WTC11 (cell line): ENCODE measurements at regions not wholly inside any gene's neighbourhood (a gene's known extent, or its start where the extent isn't known, plus 50 kb on each side); places are given as distances from the start of the nearest gene placed in this dataset.

Experiments
- ATAC-seq: fragments of 200-7000 bp; cut with Tn5 transposase; 2 replicates; pipeline ENCODE4 v1.10.0; 2021; ENCODE audit warnings: mild to moderate bottlenecking, moderate library complexity
- CTCF ChIA-PET: fragments of 300-600 bp; sonication (Branson Sonifier 250); formaldehyde crosslinking; loops from one replicate; lab custom pipeline; 2021; ENCODE audit warnings: antibody characterized with exemption; lab: Charles Lee
- POLR2A ChIA-PET: fragments of 350-600 bp; sonication (Branson Sonifier 250); formaldehyde crosslinking; loops from one replicate; lab custom pipeline; 2021; ENCODE audit warnings: antibody characterized with exemption; lab: Charles Lee
- DNase-seq: peaks from one replicate; pipeline ENCODE4 v3.0.0; 2021; ENCODE audit warnings: low spot score
- H3K27ac Mint-ChIP-seq: 2 replicates; pipeline ENCODE4 v1.8.0; 2021; ENCODE audit warnings: mixed read lengths
- H3K27me3 Mint-ChIP-seq: 2 replicates; pipeline ENCODE4 v1.8.0; 2021; ENCODE audit warnings: low read depth, mild to moderate bottlenecking, moderate library complexity, mixed read lengths
- H3K36me3 Mint-ChIP-seq: 2 replicates; pipeline ENCODE4 v1.8.0; 2021; ENCODE audit warnings: mixed read lengths
- H3K4me1 Mint-ChIP-seq: 2 replicates; pipeline ENCODE4 v1.8.0; 2022; ENCODE audit warnings: mixed read lengths
- H3K4me3 Mint-ChIP-seq: 2 replicates; pipeline ENCODE4 v1.8.0; 2021; ENCODE audit warnings: mild to moderate bottlenecking, moderate library complexity, mixed read lengths
- H3K9me3 Mint-ChIP-seq: 2 replicates; pipeline ENCODE4 v1.8.0; 2021; ENCODE audit warnings: mixed read lengths
- CREM ChIP-seq: sonication (generic); formaldehyde crosslinking; IDR thresholded peaks from 2 replicates; pipeline ENCODE4 v1.8.1; 2022; ENCODE audit warnings: mild to moderate bottlenecking, missing genetic modification reagents, moderate library complexity
- KAT7 ChIP-seq: sonication (generic); formaldehyde crosslinking; IDR thresholded peaks from 2 replicates; pipeline ENCODE4 v1.8.1; 2023; ENCODE audit warnings: missing genetic modification reagents, mild to moderate bottlenecking, borderline replicate concordance
- TP53 ChIP-seq: sonication (generic); formaldehyde crosslinking; IDR thresholded peaks from 2 replicates; pipeline ENCODE4 v1.8.1; 2023; ENCODE audit warnings: mild to moderate bottlenecking, missing genetic modification reagents
- ZNF138 ChIP-seq: sonication (generic); formaldehyde crosslinking; conservative IDR thresholded peaks from 2 replicates; pipeline ENCODE4 v1.8.1; 2022; ENCODE audit warnings: mild to moderate bottlenecking, moderate library complexity, missing genetic modification reagents
- ZNF423 ChIP-seq: fragments of 250-450 bp; sonication (Bioruptor Pico); IDR thresholded peaks from 2 replicates; pipeline ENCODE4 v2.1.2; 2022; ENCODE audit warnings: mild to moderate bottlenecking, moderate library complexity
- TF ChIP-seq, protein P1 (sequence below): sonication (generic); formaldehyde crosslinking; conservative IDR thresholded peaks from 2 replicates; pipeline ENCODE4 v1.8.1; 2022; ENCODE audit warnings: mild to moderate bottlenecking, missing genetic modification reagents
- TF ChIP-seq, protein P2 (sequence below): sonication (generic); formaldehyde crosslinking; IDR thresholded peaks from 2 replicates; pipeline ENCODE4 v1.8.1; 2023; ENCODE audit warnings: mild to moderate bottlenecking, missing genetic modification reagents
- TF ChIP-seq, protein P3 (sequence below): sonication (generic); formaldehyde crosslinking; IDR thresholded peaks from 2 replicates; pipeline ENCODE4 v1.8.1; 2023; ENCODE audit warnings: mild to moderate bottlenecking, missing genetic modification reagents
- TF ChIP-seq, protein P4 (sequence below): sonication (generic); formaldehyde crosslinking; IDR thresholded peaks from 2 replicates; pipeline ENCODE4 v1.8.0; 2022; ENCODE audit warnings: mild to moderate bottlenecking, missing genetic modification reagents
- TF ChIP-seq, protein P5 (sequence below): sonication (generic); formaldehyde crosslinking; IDR thresholded peaks from 2 replicates; pipeline ENCODE4 v1.8.0; 2023; ENCODE audit warnings: missing genetic modification reagents, mild to moderate bottlenecking, borderline replicate concordance
- TF ChIP-seq, protein P6 (sequence below): fragments of 250-450 bp; sonication (Bioruptor Pico); IDR thresholded peaks from 2 replicates; pipeline ENCODE4 v1.9.0; 2021; ENCODE audit warnings: mild to moderate bottlenecking, borderline replicate concordance
- TF ChIP-seq, protein P7 (sequence below): sonication (generic); formaldehyde crosslinking; IDR thresholded peaks from 2 replicates; pipeline ENCODE4 v1.8.0; 2022; ENCODE audit warnings: mild to moderate bottlenecking, missing genetic modification reagents
- TF ChIP-seq, protein P8 (sequence below): sonication (generic); formaldehyde crosslinking; IDR thresholded peaks from 2 replicates; pipeline ENCODE4 v1.8.1; 2022; ENCODE audit warnings: missing genetic modification reagents, borderline replicate concordance
- TF ChIP-seq, protein P9 (sequence below): sonication (generic); formaldehyde crosslinking; IDR thresholded peaks from 2 replicates; pipeline ENCODE4 v1.8.1; 2023; ENCODE audit warnings: mild to moderate bottlenecking, missing genetic modification reagents, moderate library complexity

DNA sequence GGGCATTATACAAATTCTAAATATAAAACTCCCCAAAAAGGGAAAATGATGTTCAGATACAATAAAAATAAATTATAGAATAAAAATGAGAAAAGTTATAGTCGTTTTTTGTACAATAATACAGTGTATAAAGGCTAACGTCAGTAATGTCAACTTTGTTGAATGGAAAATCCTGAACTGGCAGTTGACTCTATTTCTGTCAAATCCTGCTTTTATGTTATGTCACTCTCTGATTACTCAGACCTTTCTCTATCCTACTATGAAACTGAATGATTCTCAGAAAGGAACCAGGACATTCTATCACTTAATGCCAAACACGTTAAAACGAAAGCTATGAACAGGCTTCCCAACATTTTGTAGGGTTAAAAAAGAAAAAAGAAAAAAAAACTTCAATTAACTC lies 636.4 kb downstream of the USP25 start (continued):
- TF ChIP-seq ZNF423 (CRISPR knock-in tag) (no peak), CREM (no peak)
- TF ChIP-seq, protein P1, sequence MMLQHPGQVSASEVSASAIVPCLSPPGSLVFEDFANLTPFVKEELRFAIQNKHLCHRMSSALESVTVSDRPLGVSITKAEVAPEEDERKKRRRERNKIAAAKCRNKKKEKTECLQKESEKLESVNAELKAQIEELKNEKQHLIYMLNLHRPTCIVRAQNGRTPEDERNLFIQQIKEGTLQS (CRISPR knock-in tag), result no peak

DNA sequence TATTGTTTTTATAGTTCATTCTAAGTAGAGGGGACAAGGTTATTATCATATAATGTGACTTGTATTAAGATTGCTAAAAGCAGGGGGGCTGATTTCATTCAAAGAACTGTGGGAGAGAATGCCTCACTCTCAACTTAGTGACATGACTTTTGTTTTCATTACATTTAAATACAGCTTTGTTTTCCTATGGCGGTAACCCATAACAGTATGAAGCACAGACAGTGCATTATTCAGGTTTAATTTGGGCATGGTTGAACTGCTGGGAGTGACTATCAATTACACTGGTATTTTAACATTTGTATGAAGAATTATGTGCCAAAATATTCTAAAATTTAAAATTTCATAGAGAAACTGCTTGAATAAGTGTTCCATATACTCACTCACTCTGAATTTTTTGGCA lies 637.3 kb downstream of the USP25 start:
- POLR2A ChIA-PET, result no interaction called here
- Mint-ChIP-seq H3K4me3 (no peak overlapping the region), H3K36me3 (no peaks in the 10 kb centered on the region), H3K27me3 (no peaks in the 10 kb centered on the region), H3K27ac (no peak overlapping the region), H3K4me1 (no peaks in the 10 kb centered on the region), H3K9me3 (no peaks in the 10 kb centered on the region)
- ATAC-seq (no peak), DNase-seq (no peak)
- TF ChIP-seq KAT7 (CRISPR knock-in tag), result no peak
- TF ChIP-seq, protein P2, sequence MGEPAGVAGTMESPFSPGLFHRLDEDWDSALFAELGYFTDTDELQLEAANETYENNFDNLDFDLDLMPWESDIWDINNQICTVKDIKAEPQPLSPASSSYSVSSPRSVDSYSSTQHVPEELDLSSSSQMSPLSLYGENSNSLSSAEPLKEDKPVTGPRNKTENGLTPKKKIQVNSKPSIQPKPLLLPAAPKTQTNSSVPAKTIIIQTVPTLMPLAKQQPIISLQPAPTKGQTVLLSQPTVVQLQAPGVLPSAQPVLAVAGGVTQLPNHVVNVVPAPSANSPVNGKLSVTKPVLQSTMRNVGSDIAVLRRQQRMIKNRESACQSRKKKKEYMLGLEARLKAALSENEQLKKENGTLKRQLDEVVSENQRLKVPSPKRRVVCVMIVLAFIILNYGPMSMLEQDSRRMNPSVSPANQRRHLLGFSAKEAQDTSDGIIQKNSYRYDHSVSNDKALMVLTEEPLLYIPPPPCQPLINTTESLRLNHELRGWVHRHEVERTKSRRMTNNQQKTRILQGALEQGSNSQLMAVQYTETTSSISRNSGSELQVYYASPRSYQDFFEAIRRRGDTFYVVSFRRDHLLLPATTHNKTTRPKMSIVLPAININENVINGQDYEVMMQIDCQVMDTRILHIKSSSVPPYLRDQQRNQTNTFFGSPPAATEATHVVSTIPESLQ (CRISPR knock-in tag), result no peak
- TF ChIP-seq, protein P3, sequence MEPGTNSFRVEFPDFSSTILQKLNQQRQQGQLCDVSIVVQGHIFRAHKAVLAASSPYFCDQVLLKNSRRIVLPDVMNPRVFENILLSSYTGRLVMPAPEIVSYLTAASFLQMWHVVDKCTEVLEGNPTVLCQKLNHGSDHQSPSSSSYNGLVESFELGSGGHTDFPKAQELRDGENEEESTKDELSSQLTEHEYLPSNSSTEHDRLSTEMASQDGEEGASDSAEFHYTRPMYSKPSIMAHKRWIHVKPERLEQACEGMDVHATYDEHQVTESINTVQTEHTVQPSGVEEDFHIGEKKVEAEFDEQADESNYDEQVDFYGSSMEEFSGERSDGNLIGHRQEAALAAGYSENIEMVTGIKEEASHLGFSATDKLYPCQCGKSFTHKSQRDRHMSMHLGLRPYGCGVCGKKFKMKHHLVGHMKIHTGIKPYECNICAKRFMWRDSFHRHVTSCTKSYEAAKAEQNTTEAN (CRISPR knock-in tag), result no peak
- TF ChIP-seq ZNF138, result no peak
- TF ChIP-seq, protein P4, sequence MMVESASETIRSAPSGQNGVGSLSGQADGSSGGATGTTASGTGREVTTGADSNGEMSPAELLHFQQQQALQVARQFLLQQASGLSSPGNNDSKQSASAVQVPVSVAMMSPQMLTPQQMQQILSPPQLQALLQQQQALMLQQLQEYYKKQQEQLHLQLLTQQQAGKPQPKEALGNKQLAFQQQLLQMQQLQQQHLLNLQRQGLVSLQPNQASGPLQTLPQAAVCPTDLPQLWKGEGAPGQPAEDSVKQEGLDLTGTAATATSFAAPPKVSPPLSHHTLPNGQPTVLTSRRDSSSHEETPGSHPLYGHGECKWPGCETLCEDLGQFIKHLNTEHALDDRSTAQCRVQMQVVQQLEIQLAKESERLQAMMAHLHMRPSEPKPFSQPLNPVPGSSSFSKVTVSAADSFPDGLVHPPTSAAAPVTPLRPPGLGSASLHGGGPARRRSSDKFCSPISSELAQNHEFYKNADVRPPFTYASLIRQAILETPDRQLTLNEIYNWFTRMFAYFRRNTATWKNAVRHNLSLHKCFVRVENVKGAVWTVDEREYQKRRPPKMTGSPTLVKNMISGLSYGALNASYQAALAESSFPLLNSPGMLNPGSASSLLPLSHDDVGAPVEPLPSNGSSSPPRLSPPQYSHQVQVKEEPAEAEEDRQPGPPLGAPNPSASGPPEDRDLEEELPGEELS (CRISPR knock-in tag), result no peak
- TF ChIP-seq, protein P5, sequence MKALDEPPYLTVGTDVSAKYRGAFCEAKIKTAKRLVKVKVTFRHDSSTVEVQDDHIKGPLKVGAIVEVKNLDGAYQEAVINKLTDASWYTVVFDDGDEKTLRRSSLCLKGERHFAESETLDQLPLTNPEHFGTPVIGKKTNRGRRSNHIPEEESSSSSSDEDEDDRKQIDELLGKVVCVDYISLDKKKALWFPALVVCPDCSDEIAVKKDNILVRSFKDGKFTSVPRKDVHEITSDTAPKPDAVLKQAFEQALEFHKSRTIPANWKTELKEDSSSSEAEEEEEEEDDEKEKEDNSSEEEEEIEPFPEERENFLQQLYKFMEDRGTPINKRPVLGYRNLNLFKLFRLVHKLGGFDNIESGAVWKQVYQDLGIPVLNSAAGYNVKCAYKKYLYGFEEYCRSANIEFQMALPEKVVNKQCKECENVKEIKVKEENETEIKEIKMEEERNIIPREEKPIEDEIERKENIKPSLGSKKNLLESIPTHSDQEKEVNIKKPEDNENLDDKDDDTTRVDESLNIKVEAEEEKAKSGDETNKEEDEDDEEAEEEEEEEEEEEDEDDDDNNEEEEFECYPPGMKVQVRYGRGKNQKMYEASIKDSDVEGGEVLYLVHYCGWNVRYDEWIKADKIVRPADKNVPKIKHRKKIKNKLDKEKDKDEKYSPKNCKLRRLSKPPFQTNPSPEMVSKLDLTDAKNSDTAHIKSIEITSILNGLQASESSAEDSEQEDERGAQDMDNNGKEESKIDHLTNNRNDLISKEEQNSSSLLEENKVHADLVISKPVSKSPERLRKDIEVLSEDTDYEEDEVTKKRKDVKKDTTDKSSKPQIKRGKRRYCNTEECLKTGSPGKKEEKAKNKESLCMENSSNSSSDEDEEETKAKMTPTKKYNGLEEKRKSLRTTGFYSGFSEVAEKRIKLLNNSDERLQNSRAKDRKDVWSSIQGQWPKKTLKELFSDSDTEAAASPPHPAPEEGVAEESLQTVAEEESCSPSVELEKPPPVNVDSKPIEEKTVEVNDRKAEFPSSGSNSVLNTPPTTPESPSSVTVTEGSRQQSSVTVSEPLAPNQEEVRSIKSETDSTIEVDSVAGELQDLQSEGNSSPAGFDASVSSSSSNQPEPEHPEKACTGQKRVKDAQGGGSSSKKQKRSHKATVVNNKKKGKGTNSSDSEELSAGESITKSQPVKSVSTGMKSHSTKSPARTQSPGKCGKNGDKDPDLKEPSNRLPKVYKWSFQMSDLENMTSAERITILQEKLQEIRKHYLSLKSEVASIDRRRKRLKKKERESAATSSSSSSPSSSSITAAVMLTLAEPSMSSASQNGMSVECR (CRISPR knock-in tag), result no peak
- TF ChIP-seq, protein P6, sequence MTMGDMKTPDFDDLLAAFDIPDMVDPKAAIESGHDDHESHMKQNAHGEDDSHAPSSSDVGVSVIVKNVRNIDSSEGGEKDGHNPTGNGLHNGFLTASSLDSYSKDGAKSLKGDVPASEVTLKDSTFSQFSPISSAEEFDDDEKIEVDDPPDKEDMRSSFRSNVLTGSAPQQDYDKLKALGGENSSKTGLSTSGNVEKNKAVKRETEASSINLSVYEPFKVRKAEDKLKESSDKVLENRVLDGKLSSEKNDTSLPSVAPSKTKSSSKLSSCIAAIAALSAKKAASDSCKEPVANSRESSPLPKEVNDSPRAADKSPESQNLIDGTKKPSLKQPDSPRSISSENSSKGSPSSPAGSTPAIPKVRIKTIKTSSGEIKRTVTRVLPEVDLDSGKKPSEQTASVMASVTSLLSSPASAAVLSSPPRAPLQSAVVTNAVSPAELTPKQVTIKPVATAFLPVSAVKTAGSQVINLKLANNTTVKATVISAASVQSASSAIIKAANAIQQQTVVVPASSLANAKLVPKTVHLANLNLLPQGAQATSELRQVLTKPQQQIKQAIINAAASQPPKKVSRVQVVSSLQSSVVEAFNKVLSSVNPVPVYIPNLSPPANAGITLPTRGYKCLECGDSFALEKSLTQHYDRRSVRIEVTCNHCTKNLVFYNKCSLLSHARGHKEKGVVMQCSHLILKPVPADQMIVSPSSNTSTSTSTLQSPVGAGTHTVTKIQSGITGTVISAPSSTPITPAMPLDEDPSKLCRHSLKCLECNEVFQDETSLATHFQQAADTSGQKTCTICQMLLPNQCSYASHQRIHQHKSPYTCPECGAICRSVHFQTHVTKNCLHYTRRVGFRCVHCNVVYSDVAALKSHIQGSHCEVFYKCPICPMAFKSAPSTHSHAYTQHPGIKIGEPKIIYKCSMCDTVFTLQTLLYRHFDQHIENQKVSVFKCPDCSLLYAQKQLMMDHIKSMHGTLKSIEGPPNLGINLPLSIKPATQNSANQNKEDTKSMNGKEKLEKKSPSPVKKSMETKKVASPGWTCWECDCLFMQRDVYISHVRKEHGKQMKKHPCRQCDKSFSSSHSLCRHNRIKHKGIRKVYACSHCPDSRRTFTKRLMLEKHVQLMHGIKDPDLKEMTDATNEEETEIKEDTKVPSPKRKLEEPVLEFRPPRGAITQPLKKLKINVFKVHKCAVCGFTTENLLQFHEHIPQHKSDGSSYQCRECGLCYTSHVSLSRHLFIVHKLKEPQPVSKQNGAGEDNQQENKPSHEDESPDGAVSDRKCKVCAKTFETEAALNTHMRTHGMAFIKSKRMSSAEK (CRISPR knock-in tag), result no peak
- TF ChIP-seq, protein P7, sequence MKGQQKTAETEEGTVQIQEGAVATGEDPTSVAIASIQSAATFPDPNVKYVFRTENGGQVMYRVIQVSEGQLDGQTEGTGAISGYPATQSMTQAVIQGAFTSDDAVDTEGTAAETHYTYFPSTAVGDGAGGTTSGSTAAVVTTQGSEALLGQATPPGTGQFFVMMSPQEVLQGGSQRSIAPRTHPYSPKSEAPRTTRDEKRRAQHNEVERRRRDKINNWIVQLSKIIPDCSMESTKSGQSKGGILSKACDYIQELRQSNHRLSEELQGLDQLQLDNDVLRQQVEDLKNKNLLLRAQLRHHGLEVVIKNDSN (CRISPR knock-in tag), result no peak
- TF ChIP-seq, protein P8, sequence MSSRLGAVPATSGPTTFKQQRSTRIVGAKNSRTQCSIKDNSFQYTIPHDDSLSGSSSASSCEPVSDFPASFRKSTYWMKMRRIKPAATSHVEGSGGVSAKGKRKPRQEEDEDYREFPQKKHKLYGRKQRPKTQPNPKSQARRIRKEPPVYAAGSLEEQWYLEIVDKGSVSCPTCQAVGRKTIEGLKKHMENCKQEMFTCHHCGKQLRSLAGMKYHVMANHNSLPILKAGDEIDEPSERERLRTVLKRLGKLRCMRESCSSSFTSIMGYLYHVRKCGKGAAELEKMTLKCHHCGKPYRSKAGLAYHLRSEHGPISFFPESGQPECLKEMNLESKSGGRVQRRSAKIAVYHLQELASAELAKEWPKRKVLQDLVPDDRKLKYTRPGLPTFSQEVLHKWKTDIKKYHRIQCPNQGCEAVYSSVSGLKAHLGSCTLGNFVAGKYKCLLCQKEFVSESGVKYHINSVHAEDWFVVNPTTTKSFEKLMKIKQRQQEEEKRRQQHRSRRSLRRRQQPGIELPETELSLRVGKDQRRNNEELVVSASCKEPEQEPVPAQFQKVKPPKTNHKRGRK (CRISPR knock-in tag), result no peak
- TF ChIP-seq TP53, result no peak
- TF ChIP-seq, protein P9, sequence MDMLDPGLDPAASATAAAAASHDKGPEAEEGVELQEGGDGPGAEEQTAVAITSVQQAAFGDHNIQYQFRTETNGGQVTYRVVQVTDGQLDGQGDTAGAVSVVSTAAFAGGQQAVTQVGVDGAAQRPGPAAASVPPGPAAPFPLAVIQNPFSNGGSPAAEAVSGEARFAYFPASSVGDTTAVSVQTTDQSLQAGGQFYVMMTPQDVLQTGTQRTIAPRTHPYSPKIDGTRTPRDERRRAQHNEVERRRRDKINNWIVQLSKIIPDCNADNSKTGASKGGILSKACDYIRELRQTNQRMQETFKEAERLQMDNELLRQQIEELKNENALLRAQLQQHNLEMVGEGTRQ (CRISPR knock-in tag), result no peak
- CTCF ChIA-PET, result no interaction called here
